ENCODE measurements at regions not wholly inside any gene's neighbourhood (a gene's known extent, or its start where the extent isn't known, plus 50 kb on each side); places are given as distances from the start of the nearest gene placed in this dataset.

DNA sequence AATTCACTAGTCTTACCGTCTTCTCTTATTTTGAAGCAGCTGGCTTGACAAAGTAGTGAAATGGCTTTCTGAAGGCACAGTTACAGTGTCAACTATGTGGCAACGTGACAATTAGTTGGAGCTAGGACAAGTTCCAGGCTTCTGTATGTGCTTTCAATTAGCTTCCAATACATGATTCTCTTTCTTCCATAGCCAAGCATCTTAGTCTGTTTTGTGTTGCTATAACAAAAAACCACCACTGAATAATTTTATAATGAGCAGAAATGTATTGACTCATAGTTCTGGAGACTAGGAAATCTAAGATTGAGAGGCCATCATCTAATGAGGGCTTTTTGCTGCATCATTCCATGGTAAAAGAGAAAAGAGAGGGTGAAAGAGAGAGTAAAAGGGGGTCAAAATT, 365.1 kb upstream of the PLSCR5 start:
- Histone ChIP-seq H3K4me3 (ENCODE audit: low read length, poor library complexity, severe bottlenecking) (no peak overlapping the region), H3K36me3 (ENCODE audit: insufficient read depth, low read length) (no peaks in the 10 kb centered on the region), H3K27me3 (ENCODE audit: insufficient read depth, low read length, poor library complexity, severe bottlenecking) (no peaks in the 10 kb centered on the region), H3K79me2 (ENCODE audit: insufficient read depth, low read length) (no peaks in the 10 kb centered on the region), H3K4me2 (ENCODE audit: low read depth, low read length, poor library complexity, severe bottlenecking) (no peak overlapping the region), H3F3A (ENCODE audit: low read depth) (no peaks in the 10 kb centered on the region), H3K9ac (ENCODE audit: low read depth, low read length, poor library complexity, severe bottlenecking) (no peak overlapping the region), H2AFZ (ENCODE audit: low read length) (no peak overlapping the region), H3K4me1 (ENCODE audit: insufficient read depth, low read length, poor library complexity, severe bottlenecking) (no peaks in the 10 kb centered on the region), H3K9me3 (ENCODE audit: insufficient read depth, low read depth, low read length) (no peaks in the 10 kb centered on the region), H3K9me2 (replicated peaks; ENCODE audit: low read depth, low read length) (no peaks in the 10 kb centered on the region), H4K20me1 (ENCODE audit: insufficient read depth, low read length, poor library complexity, severe bottlenecking) (no peaks in the 10 kb centered on the region)
- TF ChIP-seq, protein P1, sequence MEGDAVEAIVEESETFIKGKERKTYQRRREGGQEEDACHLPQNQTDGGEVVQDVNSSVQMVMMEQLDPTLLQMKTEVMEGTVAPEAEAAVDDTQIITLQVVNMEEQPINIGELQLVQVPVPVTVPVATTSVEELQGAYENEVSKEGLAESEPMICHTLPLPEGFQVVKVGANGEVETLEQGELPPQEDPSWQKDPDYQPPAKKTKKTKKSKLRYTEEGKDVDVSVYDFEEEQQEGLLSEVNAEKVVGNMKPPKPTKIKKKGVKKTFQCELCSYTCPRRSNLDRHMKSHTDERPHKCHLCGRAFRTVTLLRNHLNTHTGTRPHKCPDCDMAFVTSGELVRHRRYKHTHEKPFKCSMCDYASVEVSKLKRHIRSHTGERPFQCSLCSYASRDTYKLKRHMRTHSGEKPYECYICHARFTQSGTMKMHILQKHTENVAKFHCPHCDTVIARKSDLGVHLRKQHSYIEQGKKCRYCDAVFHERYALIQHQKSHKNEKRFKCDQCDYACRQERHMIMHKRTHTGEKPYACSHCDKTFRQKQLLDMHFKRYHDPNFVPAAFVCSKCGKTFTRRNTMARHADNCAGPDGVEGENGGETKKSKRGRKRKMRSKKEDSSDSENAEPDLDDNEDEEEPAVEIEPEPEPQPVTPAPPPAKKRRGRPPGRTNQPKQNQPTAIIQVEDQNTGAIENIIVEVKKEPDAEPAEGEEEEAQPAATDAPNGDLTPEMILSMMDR (conservative IDR thresholded peaks at IDR 0.05; ENCODE audit: low read length): no peak
- no peak for TF ChIP-seq EZH2phosphoT487 (IDR thresholded peaks at IDR 0.05; ENCODE audit: borderline replicate concordance)

DNA sequence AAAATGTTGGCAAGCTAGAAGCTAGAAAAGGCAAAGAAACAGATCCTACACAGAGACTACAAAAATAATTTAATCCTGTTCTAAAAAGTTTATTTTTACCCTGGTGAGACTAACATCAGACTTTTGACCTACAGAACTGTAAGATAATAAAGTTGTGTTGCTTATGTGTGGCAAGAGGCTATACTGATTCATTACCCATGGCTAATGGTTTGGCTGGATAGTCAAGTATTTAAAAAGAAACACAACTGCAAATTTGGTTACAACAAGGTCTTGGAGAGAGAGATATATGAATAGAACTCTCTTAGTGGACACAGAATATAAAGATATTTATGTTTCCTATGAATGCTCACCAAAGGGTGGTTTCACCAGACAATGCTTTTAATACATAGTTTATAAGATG, 364.2 kb upstream of the PLSCR5 start:
- no peak overlapping the region for H3K4me2 ChIP-seq (ENCODE audit: low read depth, low read length, poor library complexity, severe bottlenecking)
- TF ChIP-seq, protein P1 (conservative IDR thresholded peaks at IDR 0.05; ENCODE audit: low read length): no peak
- H4K20me1 ChIP-seq (ENCODE audit: insufficient read depth, low read length, poor library complexity, severe bottlenecking): no peaks in the 10 kb centered on the region
- no peaks in the 10 kb centered on the region for H3K9me3 ChIP-seq (ENCODE audit: insufficient read depth, low read depth, low read length)
- H3K9ac ChIP-seq (ENCODE audit: low read depth, low read length, poor library complexity, severe bottlenecking): no peak overlapping the region
- no peaks in the 10 kb centered on the region for H3F3A ChIP-seq (ENCODE audit: low read depth)
- H3K27me3 ChIP-seq (ENCODE audit: insufficient read depth, low read length, poor library complexity, severe bottlenecking): no peaks in the 10 kb centered on the region
- no peak overlapping the region for H2AFZ ChIP-seq (ENCODE audit: low read length)
- H3K79me2 ChIP-seq (ENCODE audit: insufficient read depth, low read length): no peaks in the 10 kb centered on the region
- H3K9me2 ChIP-seq (replicated peaks; ENCODE audit: low read depth, low read length): no peaks in the 10 kb centered on the region
- no peaks in the 10 kb centered on the region for H3K4me1 ChIP-seq (ENCODE audit: insufficient read depth, low read length, poor library complexity, severe bottlenecking)
- H3K4me3 ChIP-seq (ENCODE audit: low read length, poor library complexity, severe bottlenecking): no peak overlapping the region
- no peaks in the 10 kb centered on the region for H3K36me3 ChIP-seq (ENCODE audit: insufficient read depth, low read length)

DNA sequence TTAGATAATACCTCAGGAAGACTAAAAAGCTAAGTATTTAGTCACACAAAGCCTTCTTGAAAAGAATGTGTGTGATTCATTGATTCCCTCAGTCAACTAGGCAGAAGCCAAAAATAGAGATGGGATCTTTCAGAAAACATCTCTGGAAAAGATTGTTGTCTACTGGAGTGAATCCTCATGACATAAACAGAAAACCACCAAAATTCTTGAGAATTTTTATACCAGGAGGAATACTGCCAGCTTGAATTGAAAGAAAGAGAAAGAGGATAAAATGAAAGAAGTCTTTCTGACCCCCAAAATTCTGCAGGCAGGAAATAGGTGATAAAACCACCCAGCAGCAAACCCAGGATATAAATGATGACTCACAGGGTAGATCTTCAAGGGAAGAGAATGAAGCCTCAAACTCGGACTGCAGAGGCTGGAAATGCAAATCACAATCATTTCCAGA, 363.1 kb upstream of the PLSCR5 start:
- no peak for TF ChIP-seq EZH2phosphoT487 (IDR thresholded peaks at IDR 0.05; ENCODE audit: borderline replicate concordance)
- TF ChIP-seq, protein P1 (conservative IDR thresholded peaks at IDR 0.05; ENCODE audit: low read length): no peak
- H3K4me2 ChIP-seq (ENCODE audit: low read depth, low read length, poor library complexity, severe bottlenecking): no peak overlapping the region

More for the DNA sequence above, 363.1 kb upstream of the PLSCR5 start:
- Histone ChIP-seq H3K4me1 (ENCODE audit: insufficient read depth, low read length, poor library complexity, severe bottlenecking) (no peaks in the 10 kb centered on the region), H3K4me3 (ENCODE audit: low read length, poor library complexity, severe bottlenecking) (no peak overlapping the region), H3F3A (ENCODE audit: low read depth) (no peaks in the 10 kb centered on the region), H4K20me1 (ENCODE audit: insufficient read depth, low read length, poor library complexity, severe bottlenecking) (no peaks in the 10 kb centered on the region), H3K79me2 (ENCODE audit: insufficient read depth, low read length) (no peaks in the 10 kb centered on the region), H3K9me3 (ENCODE audit: insufficient read depth, low read depth, low read length) (no peaks in the 10 kb centered on the region), H3K27me3 (ENCODE audit: insufficient read depth, low read length, poor library complexity, severe bottlenecking) (no peaks in the 10 kb centered on the region), H3K36me3 (ENCODE audit: insufficient read depth, low read length) (no peaks in the 10 kb centered on the region), H2AFZ (ENCODE audit: low read length) (no peak overlapping the region), H3K9me2 (replicated peaks; ENCODE audit: low read depth, low read length) (no peaks in the 10 kb centered on the region), H3K9ac (ENCODE audit: low read depth, low read length, poor library complexity, severe bottlenecking) (no peak overlapping the region)
